Inferior parietal cortex (tissue), 1 donor: ENCODE measurements at regions not wholly inside any gene's neighbourhood (a gene's known extent, or its start where the extent isn't known, plus 50 kb on each side); places are given as distances from the start of the nearest gene placed in this dataset.
"Not testable (repeated sequence)": the region's sequence is repeated elsewhere in the genome, so short reads cannot be mapped to it uniquely, and the experiment has no call there.

ENCODE experiments used
- DNase-seq: peaks from one replicate; pipeline ENCODE4 v3.0.0-alpha.2; 2016; ENCODE audit errors: extremely low spot score

GRCh38 chr6:97450087-97450486, 167.1 kb upstream of the MMS22L start:
- peak; percentile 40 for DNase-seq

DNA sequence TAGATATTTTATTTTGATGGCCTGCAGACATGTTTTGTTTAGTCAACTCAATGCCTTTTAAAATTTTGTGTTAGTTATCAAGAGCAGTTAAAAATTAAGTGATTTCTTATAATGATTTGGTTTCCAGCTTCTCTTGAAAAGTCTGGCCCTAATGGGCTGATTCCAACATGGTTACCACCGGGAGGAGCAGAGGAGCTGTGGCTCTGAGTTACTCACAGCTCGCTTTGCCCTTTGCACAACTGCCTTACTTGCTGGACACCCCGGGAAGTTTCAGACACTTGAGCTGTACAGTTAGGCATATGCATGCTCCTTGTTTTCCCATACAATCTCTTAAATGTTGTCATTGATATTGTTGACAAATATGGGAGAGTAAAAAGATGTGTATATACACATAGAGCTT, 173.1 kb upstream of the MMS22L start:
- no peak for DNase-seq

DNA sequence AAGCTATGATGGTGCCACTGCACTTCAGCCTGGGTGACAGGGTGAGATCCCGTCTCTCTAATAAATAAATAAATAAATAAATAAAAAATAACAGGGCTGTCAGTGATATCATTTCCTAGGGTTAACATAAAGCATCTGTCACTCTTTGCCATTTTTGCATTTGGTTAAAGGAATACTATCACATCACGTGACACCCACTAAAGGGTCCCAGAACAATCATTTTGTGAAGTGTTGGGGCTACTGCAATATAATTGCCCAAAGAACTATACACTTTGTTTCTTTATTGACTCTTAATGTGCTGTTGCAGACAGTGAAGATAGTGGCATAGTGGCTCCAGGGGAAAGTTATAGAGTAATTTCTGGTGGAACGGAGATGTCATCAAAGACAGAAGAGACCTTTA, 176.5 kb upstream of the MMS22L start:
- DNase-seq: no peak

- DNase-seq: peak; percentile 32
Measured at GRCh38 chr6:97459986-97460385, 177.0 kb upstream of the MMS22L start.

DNA sequence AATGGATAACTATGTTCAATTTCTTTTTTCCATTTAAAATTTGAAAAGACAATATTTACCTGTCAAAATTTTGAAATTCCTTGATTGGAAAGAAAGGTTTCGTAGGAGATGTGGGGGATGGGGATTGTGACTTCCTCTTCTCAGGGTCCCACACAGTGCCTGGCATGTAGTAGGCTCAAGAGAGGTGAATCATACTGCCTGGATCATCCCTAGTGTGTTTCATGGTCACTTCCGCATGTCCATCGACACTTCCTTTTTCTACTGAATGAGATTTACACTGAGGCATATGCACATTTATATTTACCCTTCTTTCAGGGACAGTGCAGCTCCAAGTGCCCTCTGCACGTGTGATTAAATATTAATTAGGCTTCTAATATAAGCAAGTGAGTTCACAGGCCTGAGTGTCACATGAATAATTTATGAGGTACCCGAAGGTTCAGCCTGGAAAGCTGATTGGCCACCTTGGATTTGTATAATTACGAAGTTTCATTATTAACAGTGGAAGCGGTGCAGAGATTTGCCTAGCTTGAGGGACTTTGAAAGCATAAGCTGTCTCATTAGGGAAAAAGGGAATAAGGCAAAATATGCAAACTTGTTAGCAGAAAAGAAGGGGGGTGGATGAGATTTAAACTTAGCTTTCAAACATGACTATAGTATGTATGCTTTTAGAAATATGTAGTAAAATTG, 177.5 kb upstream of the MMS22L start:
- no peak for DNase-seq

- DNase-seq: no peak
Measured at GRCh38 chr6:97461218-97461617, 178.2 kb upstream of the MMS22L start.

DNA sequence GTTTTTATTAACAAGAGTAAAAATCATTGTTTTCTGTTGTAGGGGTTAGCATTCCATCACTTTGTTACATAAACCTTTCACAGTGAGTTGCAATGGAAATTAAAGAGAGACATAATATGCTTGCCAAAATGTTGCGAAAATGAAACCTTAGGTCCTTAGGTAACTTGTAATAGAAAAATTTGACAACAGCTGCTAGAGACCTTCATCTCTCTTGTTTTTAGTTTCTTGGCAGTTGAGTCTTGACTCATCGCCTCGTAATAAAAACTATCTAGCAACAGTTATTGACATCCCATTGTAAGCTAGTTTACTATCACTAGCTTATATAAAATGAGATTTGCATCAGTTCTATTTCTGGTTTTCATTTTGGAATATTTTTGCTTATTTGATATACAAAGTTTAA, 179.0 kb upstream of the MMS22L start:
- no peak for DNase-seq

GRCh38 chr6:97462938-97463598, 180.1 kb upstream of the MMS22L start:
- no peak for DNase-seq

GRCh38 chr6:97465877-97466561, 183.0 kb upstream of the MMS22L start:
- peak; percentile 53 for DNase-seq

DNA sequence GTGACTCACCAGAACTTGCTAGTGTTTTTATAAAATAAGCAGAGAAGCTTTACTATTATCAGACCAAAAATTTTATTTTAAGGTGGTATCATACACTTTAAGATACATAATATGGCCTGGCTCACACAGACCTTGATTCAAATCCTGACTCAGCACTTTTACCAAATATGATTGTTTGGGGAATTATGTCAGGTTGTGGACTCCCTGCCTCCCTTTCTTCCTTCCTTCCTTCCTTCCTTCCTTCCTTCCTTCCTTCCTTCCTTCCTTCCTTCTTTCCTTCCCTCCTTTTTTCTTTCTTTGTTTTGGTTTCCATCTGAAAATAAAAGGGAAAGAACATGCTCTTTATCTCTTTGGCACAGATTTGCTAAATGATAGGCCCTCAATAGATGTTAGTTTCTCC, 186.0 kb upstream of the MMS22L start:
- no peak for DNase-seq

DNA sequence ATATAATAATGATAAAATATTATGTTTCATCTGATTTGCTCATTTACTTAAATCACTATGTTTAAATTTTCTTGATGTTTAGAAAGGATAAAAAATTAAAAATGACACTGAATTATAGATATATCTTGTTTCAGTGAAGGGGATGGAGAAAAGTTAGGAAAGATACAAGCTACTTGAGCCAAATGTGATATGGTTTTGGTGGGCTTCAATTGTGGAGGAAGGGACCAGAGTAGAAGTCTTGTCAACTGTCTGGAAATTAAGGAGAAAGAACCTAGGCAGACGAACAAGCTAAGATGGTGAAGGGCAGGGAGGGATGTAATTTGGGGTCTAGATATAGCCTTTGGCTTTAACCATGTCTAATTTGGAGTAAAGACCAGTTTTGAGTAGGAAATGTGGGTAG, 186.4 kb upstream of the MMS22L start:
- no peak for DNase-seq

DNA sequence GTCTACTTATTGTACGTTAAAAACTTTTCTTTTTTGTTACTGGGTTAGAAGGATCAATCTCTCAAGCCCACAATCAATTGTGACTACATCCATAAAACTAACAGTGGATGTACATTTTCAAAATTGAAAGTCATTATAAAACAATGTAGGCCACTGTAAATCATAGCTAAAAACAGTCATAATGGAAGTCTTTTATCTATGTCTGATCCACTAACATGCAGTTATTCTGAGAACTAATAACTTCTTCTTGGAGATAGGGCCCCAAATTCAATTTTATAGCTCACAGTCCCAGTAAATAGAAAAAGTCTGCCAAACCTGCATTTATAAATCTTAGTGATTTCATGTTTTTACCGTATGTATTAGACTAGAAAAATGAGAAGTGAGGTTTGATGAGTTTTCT, 187.3 kb upstream of the MMS22L start:
- no peak for DNase-seq

DNA sequence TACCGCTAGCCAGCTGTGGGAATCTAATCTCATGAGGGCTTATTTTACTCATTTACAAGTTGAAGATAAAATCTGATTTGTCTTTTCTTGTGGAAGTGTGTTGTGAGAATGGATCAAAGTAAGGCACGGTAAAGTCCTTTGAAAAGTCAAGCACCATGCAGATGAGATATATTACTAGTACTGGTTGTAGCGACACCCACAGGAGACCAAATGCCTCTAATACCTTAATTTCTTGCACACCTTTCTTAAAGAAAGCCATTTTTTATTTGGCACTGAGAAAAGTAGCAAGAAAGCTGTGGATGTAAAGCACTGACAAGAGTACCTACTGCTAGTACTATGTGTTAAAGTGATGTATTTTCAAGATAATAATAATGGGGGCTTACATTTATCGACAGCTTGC, 191.0 kb upstream of the MMS22L start:
- no peak for DNase-seq

GRCh38 chr6:97497713-97498331, 214.8 kb upstream of the MMS22L start:
- DNase-seq: peak; percentile 90

- no peak for DNase-seq
Measured at GRCh38 chr6:97501853-97502252, 218.8 kb upstream of the MMS22L start.

- no peak for DNase-seq
Measured at GRCh38 chr6:97508646-97509045, 225.6 kb upstream of the MMS22L start.

DNA sequence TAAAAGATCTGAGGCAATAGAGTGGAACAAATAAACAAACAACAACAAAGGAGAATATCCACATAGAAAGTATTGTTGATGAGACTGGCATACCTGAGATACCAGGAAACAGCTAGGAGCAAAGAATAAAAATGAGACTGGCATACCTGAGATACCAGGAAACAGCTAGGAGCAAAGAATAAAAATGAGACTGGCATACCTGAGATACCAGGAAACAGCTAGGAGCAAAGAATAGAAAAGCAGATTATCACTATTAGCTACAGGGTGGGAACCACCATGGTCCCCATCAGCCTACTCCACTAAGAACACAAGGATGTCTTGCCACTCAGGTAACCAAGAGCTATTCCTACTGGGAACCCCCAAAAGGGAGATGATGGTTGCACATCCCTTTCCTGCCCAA, 230.2 kb upstream of the MMS22L start:
- DNase-seq: not testable (repeated sequence)

DNA sequence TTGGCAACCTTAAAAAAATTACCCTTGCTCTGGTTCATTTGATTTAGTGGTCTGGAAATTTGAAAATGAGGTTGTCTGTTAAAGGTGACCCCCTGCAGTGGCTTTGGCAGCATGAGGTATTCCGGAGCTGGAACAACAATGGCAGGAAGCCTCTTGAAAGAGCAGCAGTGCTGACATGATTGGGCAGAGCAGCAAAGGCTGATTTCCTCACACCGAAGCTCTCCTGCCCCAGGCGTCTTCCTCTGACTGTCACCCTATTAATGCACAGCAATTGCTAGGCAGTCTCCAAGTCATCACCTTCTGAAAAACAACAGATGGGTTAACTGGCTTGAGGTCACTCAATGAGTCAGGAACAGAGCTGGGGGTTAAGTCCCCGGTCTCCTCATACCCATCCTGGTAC, 241.8 kb upstream of the MMS22L start:
- peak; percentile 42 for DNase-seq

DNA sequence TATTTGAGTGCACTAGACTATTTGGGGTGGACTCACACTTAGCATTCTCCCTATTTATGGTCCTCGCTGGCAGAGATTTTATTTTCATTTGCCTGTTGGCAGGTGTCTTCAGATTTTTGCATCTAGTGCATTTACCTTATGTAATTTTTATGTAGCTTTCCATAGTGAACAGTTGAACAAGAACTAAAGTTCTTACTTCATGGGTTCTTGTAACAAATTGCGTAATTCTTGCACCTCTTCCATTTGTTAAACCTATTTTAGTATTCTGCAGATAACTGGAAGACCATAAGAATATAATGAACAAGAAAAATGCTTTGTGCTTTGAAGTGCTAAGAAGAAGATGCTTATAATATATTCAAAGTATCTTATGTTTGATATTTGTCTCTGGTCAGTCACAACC, 252.8 kb upstream of the MMS22L start:
- DNase-seq: no peak

DNA sequence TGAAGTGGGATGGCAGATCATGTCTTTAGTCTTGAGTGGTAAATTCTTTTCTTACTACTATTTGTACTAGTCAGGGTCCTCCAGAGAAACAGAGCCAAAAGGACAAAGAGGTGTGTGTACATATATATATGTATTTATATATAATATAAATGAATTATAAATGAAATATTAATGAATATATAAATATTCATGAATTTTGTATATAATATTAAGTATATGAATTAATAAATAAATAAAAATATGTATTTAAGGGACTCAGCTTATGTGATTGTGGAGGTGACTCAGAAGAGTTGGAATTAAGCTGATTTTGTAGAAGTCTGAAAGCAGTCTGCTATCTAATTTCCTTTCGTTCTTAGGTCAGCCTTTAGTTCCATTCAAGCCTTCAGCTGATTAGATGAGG, 265.3 kb upstream of the MMS22L start:
- no peak for DNase-seq

GRCh38 chr6:97557355-97557754, 274.3 kb upstream of the MMS22L start:
- DNase-seq: no peak

GRCh38 chr6:97563529-97563928, 280.5 kb upstream of the MMS22L start:
- no peak for DNase-seq

GRCh38 chr6:97572943-97573342, 289.9 kb upstream of the MMS22L start:
- no peak for DNase-seq
